NCI-H1417 (cell line): ENCODE measurements at regions not wholly inside any gene's neighbourhood (a gene's known extent, or its start where the extent isn't known, plus 50 kb on each side); places are given as distances from the start of the nearest gene placed in this dataset.
"Not testable (repeated sequence)": the region's sequence is repeated elsewhere in the genome, so short reads cannot be mapped to it uniquely, and the experiment has no call there.

Experiments
- DNase-seq, 3 experiments: peaks; one replicate each; lab custom pipeline; 2025; lab: John Stamatoyannopoulos, UW

GRCh38 chr7:115354925-115355324 lies 433.0 kb downstream of the MDFIC start:
- DNase-seq, result no peak

DNA sequence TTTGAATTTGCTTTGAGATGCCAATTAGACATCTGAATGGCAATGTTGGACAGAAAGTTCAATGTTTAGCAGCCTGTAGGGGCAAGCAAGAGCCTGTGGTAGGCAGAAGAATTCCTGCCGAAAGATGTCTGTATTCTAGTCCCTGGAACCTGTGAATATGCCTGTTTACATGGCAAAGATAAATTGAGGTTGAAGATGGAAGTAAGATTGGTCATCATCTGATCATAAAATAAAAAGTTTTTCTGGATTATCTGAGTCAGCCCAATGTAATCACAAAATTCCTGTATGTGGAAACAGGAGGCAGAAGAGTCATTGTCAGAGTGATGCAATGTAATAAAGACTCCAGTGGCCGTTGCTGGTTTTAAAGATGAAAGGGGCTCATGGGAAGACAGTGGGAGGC lies 430.5 kb downstream of the MDFIC start:
- no peak for DNase-seq

DNA sequence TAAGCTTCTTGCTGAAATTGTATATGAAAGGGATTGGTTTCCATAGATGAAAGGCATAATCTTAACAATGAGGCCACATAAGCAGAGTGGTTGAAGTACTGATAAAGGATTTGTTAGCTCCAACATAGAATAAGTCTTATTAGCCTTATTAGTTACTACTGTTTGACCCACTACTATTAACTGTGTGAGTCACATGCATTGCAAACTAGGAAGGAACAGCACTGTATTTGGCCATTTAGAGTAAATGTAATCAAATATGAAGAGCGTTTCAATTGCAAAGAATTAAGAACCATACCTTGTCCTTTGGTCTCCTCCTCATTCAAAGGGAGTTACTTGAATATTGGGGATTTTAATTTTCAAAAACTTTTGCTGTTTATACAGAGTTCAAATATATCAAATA lies 428.9 kb downstream of the MDFIC start:
- DNase-seq, result no peak

DNA sequence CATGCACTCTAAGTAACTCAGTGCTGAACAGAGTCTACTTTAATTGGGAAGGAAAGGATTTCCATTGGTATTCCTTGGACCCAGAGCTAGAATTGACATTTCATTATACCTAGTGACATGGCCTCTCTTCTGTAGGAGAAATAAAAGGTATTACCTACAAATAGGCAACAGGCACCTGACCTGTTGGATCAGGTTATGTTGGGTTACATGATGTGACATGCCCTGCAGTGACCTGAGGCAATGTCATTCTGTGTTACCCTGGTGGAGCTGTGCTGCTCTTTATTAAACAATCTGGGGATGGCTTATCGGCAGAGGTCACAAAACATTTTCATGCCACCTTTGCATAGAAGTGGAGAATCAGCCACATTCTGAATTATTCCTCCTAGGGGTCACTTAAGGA lies 427.7 kb downstream of the MDFIC start:
- peak in 1 of 3 experiments; percentile 20 for DNase-seq

DNA sequence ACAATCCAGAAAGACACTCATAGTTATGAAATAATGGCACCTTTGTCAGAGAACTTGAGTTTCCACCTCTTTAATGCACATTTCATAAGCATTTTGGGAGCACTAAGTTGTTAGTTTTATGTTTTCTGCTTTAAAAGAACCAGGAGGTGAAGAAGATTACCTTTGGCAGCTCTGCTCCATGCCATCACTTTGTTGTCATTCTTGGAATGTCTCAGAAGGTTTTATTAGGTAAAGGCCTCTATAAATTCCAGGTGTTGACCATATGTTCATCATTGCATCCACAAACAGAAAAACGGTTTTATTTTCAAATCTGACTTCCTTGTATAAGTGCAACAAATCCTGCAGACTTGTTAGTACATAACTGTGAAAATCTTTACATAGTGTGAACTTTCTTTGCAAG lies 424.8 kb downstream of the MDFIC start:
- no peak for DNase-seq

DNA sequence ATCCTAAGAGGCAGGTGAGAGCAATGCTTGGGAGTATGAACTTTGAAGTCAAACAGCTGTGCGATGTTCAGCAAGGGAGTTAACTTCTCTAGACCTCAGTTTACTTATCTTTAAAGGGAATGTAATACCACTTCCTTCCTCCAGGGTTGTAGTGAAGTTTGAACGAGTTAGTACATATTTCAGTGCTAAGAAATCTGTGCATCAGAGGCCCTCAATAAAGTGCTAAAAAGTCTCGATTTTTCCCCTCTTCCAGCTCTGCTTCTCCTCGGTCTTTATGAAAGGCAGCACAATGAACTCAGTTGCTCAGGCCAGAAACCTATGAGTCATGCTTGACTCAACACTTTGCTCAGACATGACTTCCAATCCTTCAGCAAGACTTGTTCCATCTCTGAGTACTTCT lies 418.9 kb downstream of the MDFIC start:
- no peak for DNase-seq

DNA sequence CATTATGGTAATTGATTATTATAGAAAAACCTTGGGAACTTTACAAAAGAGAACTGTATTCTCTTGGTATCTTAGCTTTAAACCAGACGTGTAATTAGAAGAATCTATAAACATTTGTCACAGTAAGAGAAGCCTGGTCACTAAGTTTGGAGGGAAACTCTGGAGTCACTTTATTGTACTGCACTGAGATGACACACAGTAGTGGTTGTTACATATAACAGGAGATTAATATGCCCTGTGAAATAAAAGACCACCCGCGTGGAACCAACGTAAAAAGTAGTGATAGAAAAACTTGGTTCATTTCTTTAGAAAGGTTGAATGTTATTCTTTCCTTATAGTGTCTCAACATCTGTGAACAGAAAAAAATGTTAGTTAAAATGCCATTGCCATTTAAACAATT lies 416.1 kb downstream of the MDFIC start:
- DNase-seq, result no peak

- DNase-seq, result no peak
Observed at GRCh38 chr7:115332691-115333090, 410.8 kb downstream of the MDFIC start.

DNA sequence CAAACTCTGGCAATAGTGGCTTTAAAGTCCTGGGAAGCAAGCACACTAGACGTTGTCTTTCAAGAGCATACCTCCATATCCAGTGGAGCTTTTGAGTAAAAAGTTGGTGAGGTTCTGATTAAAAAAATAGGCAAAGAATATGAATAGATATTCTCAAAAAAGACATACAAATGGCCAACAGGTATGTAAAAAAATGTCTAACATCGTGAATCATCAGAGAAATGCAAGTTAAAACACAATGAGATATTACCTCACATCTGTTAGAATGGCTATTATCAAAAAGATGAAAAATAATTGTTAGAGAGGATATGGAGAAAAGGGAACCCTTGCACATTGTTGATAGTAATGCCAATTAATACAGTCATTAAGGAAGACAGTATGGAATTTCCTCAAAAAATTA lies 407.1 kb downstream of the MDFIC start:
- DNase-seq, result no peak

DNA sequence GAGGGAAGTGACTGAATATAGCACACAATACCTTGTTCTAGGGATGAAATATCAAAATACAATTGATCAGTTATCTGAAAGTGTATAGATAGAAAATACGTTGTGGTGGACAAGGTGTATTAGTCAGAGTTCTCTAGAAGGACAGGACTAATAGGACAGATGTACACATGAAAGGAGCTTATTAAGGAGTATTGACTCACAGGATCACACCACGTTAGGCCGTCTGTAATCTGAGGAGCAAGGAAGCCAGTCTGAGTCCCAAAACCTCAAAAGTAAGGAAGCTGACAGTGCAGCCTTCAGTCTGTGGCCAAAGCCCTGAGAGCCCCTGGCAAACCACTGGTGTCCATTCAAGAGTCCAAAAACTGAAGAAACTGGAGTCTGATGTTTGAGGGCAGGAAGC lies 406.1 kb downstream of the MDFIC start:
- no peak for DNase-seq

DNA sequence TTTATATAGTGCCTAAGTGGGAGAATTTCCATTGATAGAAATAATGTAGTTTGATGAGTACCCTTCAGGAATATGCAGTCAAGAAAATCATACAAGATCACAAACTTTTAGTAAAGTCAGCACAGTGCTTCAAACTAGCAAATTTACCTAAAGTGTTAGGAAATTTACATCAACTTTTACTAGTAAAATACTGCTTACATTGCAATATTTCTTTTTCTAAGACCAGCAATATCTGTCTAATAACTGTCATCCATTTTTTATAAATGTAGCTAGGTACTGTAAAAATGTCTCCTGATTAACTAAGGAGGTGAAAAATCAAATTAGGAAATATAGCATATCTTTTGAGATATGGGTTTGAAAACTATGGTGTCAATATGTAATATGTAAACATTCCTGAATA lies 405.4 kb downstream of the MDFIC start:
- DNase-seq, result no peak

GRCh38 chr7:115319541-115319940 lies 397.6 kb downstream of the MDFIC start:
- DNase-seq, result peak in 1 of 3 experiments; percentile 8

GRCh38 chr7:115310316-115310715 lies 388.4 kb downstream of the MDFIC start:
- DNase-seq, result not testable (repeated sequence)

- DNase-seq, result peak in 1 of 3 experiments; percentile 28
Observed at GRCh38 chr7:115306586-115306985, 384.7 kb downstream of the MDFIC start.

GRCh38 chr7:115300231-115300870 lies 378.5 kb downstream of the MDFIC start:
- DNase-seq, result peak in 1 of 3 experiments; percentile 43

DNA sequence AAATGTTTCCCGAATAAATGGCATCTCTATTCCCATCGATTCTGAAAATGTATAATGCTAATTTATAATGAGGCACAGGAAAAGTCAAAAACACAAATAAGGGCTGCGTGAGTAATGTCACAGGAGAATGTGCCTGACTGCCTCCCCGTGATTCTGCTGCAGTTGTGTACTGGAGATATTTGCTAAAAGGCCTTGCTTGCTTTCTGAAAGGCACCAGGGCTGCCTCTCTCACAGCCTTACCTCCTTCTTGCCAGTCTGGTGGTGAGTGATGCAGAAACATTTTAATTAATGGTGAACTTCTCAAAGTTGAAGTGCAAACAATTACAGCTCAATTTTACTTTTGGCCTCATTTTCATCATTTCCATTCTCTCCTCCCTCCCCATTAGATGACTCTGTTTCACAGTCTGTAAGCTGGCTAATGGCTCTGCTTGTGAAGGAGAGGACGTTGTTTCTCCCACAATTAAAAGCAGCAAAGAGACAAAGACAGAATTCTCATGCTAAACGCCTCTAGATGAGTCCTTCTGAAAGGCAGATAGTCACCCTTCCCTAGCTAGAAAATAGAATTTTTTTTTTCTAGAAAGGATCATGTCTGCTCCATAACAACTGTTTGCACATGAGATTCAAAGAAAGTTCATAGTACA lies 377.6 kb downstream of the MDFIC start:
- DNase-seq, result no peak

GRCh38 chr7:115297656-115298055 lies 375.8 kb downstream of the MDFIC start:
- DNase-seq, result no peak

DNA sequence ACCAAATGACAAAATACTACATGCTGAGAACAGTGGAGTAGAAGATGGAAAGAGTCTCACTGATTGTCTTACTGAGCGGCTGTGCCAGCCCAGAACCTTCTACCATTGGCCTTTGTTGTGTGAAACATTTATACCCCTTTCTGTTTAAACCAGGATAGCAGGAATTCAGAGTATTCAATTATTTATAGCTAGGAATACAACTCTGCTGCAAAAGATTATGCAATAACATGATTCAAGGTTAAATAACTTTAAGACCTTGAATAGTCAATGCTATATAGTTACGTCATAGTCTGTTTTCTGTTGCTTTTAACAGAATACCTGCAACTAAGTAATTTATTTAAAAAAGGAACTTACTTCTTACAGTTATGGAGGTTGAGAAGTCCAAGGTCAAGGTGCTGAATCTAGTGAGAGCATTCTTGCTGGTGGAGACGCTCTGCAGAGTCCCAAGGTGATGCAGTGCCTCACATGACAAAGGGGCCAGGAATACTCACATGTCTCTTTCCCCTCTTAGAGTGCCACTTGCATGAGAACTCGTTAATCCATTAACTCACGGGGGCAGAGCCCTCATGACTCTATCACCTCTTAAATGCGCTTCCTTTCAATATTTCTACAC lies 371.8 kb downstream of the MDFIC start:
- no peak for DNase-seq

- DNase-seq, result no peak
Observed at GRCh38 chr7:115292381-115292780, 370.5 kb downstream of the MDFIC start.

DNA sequence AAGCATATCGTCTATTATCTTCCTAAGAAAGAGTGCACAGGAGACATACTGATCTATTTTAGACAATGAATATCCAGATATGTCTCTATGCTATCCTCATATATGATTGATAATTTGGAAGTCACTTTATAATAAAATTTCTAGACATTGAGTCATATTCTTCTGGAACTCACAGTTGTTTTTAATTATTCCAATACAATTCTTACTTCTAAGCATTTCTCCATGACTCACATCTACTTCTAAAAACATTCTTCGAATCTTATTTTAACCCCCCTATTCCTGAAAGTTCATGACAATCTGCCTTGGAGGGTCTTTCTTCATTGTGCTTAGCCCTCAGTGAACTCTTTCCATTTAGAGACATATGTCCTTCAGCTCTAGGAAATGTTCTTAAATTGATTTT lies 368.1 kb downstream of the MDFIC start:
- no peak for DNase-seq

DNA sequence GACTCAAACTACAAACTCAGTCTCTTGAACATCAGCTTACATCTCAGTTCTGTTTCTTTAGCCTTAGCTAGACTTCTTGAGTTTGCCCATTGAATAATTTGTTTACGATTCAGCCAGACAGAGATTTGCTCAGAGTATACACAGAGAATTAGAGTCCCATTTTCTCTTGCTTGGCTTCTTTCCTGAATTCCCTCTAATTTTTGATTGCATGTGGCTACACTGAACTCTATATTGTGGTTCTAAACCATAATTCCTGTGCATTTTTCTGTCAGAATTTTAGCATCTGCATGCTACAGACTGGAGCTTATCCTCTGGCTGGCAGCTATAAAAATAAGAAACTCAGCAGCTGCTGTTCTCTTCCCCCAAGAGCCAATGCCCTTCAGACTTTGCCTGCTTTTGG lies 354.9 kb downstream of the MDFIC start:
- no peak for DNase-seq

GRCh38 chr7:115273855-115274254 lies 352.0 kb downstream of the MDFIC start:
- DNase-seq, result not testable (repeated sequence)

GRCh38 chr7:115273139-115273772 lies 351.4 kb downstream of the MDFIC start:
- DNase-seq, result no peak
